ENCODE measurements at regions not wholly inside any gene's neighbourhood (a gene's known extent, or its start where the extent isn't known, plus 50 kb on each side); places are given as distances from the start of the nearest gene placed in this dataset.
A peak's percentile ranks its signal among the peaks of the same experiment; 100 is the strongest.

DNA sequence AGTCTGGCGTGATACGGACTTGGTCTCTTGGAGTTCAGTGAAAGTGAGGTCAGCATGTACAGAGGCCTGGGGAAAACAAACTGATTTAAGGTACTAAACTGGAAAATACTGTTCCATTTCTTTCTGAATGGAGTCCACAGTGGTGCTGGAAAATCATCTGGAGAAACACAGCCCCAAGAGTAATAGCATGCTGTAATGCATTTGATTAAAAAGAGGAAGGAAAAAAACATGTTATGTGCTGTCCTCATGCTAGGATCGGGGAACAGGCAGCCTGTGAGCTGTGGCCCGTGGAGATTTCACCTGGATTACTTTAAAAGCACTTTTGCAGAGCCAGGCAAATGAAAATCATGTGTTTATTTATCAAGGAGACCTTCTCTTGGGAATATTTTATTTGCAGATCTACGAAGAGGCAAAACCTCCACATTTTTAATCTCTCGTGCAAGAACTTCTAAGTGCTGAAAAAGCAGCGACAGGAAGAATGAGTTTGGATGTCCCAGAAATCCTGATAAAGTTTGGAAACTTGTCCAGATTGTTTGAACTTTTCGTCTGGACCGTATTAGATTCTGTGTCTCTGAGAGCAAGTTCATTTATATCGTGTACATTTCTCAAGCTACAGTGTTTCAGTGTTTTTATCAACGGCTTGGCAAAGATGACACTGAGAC, 228.8 kb downstream of the GAS1 start:
- H3K4me3 Mint-ChIP-seq, result no peak overlapping the region
- TF ChIP-seq, protein P1, sequence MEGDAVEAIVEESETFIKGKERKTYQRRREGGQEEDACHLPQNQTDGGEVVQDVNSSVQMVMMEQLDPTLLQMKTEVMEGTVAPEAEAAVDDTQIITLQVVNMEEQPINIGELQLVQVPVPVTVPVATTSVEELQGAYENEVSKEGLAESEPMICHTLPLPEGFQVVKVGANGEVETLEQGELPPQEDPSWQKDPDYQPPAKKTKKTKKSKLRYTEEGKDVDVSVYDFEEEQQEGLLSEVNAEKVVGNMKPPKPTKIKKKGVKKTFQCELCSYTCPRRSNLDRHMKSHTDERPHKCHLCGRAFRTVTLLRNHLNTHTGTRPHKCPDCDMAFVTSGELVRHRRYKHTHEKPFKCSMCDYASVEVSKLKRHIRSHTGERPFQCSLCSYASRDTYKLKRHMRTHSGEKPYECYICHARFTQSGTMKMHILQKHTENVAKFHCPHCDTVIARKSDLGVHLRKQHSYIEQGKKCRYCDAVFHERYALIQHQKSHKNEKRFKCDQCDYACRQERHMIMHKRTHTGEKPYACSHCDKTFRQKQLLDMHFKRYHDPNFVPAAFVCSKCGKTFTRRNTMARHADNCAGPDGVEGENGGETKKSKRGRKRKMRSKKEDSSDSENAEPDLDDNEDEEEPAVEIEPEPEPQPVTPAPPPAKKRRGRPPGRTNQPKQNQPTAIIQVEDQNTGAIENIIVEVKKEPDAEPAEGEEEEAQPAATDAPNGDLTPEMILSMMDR (IDR thresholded peaks at IDR 0.05; ENCODE audit: unreplicated experiment in 3 of 3), result no peak
- peaks cover 87% of the 10 kb centered on the region for H3K4me1 Mint-ChIP-seq
- no peaks in the 10 kb centered on the region for H3K36me3 Mint-ChIP-seq (ENCODE audit: low read depth)
- H3K9me3 Mint-ChIP-seq, result no peaks in the 10 kb centered on the region
- H3K27me3 Mint-ChIP-seq (ENCODE audit: low read depth), result no peaks in the 10 kb centered on the region
- peak overlapping the region; percentile 77 to 98 (median 83) for H3K27ac Mint-ChIP-seq

DNA sequence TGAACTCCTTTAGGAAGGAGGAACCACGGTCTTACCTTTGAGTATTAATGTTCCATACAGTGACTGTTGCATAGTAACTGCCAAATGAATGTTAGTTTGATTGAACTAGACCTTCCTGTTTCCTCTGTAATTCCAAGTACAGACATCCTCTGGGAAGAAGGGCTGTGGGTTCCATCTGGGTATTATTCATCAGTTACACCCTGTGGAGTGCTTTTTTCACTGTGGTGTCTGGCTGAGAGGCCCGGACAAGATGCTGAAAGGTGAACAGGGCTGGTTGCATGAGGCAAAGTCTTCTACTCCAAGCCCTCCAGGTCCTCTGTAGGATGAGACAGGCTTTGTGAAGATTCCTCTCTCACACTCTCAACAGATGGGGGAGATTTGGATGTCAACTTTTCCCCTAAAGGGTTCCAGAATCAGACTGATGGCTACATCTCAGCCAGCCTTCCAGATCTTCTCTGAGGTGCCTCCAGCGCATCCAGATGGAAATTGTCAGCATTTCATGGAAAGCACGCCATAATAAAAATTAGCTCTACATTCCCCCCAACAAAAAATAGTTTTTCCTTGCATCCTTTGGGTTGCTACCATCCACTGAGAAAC, 230.9 kb downstream of the GAS1 start:
- peak overlapping the region; percentile 66 to 98 (median 90) for H3K27ac Mint-ChIP-seq
- peaks cover 69% of the 10 kb centered on the region for H3K4me1 Mint-ChIP-seq
- no peaks in the 10 kb centered on the region for H3K27me3 Mint-ChIP-seq (ENCODE audit: low read depth)
- no peaks in the 10 kb centered on the region for H3K9me3 Mint-ChIP-seq
- no peak overlapping the region for H3K4me3 Mint-ChIP-seq
- H3K36me3 Mint-ChIP-seq (ENCODE audit: low read depth), result no peaks in the 10 kb centered on the region
- TF ChIP-seq, protein P1 (IDR thresholded peaks at IDR 0.05; ENCODE audit: unreplicated experiment in 3 of 3), result no peak

DNA sequence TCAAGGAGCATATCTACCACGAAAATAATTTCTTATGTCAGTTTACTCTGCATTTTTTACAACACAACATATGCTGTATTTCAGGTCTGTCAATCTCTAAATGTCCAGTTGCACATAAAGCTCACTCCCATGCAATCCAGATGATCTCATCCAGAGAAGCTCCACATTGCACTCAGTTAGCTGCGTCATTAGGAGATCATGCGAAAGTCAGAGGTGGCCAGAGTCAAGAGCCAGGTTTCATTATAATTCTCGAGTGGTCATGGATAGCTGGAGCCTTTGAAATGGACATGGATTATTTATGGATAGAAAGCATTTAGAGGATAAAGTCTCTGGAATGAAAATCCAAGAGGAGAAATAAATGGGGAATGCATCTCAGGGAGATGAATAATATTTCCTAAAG, 232.3 kb downstream of the GAS1 start:
- Mint-ChIP-seq H3K4me1 (peaks cover 56% of the 10 kb centered on the region), H3K27me3 (ENCODE audit: low read depth) (no peaks in the 10 kb centered on the region), H3K36me3 (ENCODE audit: low read depth) (no peaks in the 10 kb centered on the region), H3K27ac (peak overlapping the region; percentile 90 to 98 (median 94)), H3K4me3 (no peak overlapping the region), H3K9me3 (no peaks in the 10 kb centered on the region)
- TF ChIP-seq, protein P1 (IDR thresholded peaks at IDR 0.05; ENCODE audit: unreplicated experiment in 3 of 3), result no peak

DNA sequence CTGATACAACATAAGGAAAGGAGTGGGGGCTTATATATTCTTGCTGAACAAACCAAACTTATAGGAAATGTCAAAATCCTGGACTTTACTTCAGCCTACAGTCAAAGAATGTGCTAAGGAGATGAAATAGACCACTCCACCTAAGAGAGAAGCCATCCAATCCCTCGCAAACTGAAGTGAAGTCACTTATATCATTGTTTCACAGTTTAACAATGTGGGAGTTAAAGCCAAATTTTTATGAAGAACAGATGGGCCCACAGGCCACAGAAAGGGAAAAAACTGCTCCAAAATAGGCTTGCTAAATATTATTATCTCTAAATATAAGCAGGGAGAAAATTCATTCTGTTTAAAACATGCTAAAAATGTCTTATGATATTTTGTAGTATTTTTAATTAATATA, 233.3 kb downstream of the GAS1 start:
- Mint-ChIP-seq H3K4me1 (peaks cover 57% of the 10 kb centered on the region), H3K4me3 (no peak overlapping the region), H3K27ac (peak overlapping the region; percentile 74 to 98 (median 94))

DNA sequence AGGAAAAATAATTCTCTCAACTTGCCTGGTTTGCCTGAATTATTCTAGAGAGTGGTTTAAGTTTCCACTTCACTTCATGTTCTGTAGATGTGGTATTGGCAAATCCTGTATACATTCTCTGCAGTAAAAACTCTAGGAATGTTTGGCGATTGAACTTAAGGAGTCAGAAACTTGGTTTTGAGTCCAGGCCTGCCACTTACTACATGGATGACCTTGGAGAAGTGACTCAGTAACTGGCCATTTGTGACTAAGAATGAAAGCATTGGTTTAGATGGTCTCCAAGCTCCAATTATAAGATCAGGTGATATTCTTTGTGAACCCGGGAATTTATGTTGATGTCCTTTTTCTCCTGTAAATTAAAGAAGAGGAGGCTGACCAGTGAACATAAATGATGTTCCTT, 233.8 kb downstream of the GAS1 start:
- no peaks in the 10 kb centered on the region for H3K9me3 Mint-ChIP-seq
- H3K36me3 Mint-ChIP-seq (ENCODE audit: low read depth), result no peaks in the 10 kb centered on the region
- TF ChIP-seq, protein P1 (IDR thresholded peaks at IDR 0.05; ENCODE audit: unreplicated experiment in 3 of 3), result no peak
- H3K27ac Mint-ChIP-seq, result peak overlapping the region; percentile 74 to 98 (median 94)
- no peaks in the 10 kb centered on the region for H3K27me3 Mint-ChIP-seq (ENCODE audit: low read depth)
- H3K4me3 Mint-ChIP-seq, result no peak overlapping the region
- H3K4me1 Mint-ChIP-seq, result peaks cover 57% of the 10 kb centered on the region

More for the DNA sequence above, 233.3 kb downstream of the GAS1 start:
- TF ChIP-seq, protein P1 (IDR thresholded peaks at IDR 0.05; ENCODE audit: unreplicated experiment in 3 of 3), result no peak
- Mint-ChIP-seq H3K27me3 (ENCODE audit: low read depth) (no peaks in the 10 kb centered on the region), H3K9me3 (no peaks in the 10 kb centered on the region), H3K36me3 (ENCODE audit: low read depth) (no peaks in the 10 kb centered on the region)

Measured in nephron (organoid).